ENCODE measurements at regions not wholly inside any gene's neighbourhood (a gene's known extent, or its start where the extent isn't known, plus 50 kb on each side); places are given as distances from the start of the nearest gene placed in this dataset.
A peak's percentile ranks its signal among the peaks of the same experiment; 100 is the strongest.

DNA sequence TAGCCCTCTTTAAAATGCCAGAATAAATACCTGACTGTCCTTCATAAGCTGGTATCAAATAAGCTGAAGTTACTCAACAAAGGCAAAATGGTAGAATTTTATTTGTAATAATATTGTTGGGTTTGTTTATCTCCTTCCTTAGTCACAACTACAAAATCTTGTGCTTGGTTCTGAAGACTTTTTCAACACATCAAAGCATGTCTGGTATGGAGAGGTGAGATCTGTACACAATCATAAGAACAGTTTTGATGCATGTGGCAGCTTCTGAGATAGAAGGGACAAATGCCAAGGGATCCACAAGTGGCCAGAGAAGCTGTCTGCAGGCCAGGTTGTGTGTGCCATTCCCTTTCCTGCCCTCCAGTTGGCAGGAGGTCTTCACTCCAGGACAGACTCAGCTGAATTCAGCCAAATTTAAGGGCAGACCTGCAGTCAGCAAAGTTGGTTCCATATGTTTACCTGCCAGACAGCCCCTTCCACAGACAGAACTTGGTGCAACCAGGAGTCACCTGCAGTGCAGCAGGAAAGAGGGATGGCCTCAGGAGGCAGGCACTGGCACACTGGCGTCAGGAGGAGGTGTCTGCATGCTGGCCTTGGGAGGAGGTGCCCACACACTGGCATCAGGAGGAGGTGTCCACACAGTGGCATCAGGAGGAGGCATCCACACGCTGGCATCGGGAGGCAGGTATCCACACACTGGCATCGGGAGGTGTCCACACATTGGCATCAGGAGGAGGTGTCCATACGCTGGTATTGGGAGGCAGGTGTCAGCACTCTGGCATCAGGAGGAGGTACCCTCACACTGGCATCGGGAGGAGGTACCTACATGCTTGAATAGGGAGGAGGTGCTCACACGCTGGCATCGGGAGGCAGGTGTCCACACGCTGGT lies 93.1 kb upstream of the IKZF1 start:
- intact Hi-C loops (cut with DNase I) = no loop called here
- ATAC-seq (no peak), DNase-seq (ENCODE audit: missing footprints) (no peak)

DNA sequence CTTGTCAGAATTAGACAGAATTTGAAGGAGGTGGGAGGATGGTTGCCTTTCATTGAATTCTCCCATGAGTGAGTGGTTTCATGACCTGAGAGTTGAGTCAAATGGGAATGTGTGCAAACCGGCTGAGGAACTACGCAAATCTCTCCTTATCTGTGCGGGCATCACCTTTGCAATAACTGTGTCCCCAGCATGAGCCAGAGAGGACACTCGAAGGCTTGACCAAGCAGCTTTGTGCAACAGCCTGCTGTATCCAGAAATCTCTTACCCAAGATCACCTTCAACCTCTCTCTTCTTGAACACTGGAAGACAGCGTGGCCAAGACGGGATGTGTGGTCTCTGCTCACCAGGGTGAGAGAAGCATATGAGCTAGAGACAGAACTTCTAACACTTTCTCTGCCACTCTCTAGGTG lies 93.8 kb upstream of the IKZF1 start:
- ATAC-seq (no peak), DNase-seq (ENCODE audit: missing footprints) (no peak)
- intact Hi-C loops (cut with DNase I) = no loop called here

GRCh38 chr7:50209461-50210135 lies 94.9 kb upstream of the IKZF1 start:
- intact Hi-C loops (cut with DNase I) = loop anchor here (5.0 kb wide), 2 partner anchors 208 to 953 kb away; no protein-coding TSS in a partner anchor
- DNase-seq (ENCODE audit: missing footprints) (no peak), ATAC-seq (no peak)

DNA sequence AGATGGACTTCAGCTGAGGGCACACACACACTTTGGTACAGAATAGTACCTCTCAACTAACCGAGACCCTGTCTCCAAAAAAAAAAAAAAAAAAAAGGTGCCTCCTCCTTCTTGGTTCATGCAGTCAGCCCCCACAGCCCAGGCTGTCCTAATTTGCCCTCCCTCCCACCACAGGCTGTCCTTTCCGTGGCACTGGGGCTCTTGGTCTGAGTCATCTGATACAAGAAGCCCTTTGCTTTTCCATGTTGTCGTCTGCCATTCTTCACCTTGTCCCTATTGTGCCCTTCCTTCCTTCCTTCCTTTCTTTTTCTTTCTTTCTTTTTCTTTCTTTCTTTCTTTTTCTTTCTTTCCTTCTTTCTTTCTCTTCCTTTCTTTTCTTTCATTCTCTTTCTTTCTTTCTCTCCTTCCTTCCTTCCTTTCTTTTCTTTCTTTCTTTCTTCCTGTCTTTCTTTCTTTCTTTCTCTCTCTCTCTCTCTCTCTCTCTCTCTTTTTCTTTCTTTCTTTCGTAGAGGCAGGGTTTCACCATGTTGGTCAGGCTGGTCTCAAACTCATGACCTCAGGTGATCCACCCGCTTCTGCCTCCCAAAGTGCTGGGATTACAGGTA lies 96.0 kb upstream of the IKZF1 start:
- intact Hi-C loops (cut with DNase I) = loop anchor here (5.0 kb wide), 2 partner anchors 209 to 954 kb away; no protein-coding TSS in a partner anchor
- no peak for ATAC-seq
- no peak for DNase-seq (ENCODE audit: missing footprints)

DNA sequence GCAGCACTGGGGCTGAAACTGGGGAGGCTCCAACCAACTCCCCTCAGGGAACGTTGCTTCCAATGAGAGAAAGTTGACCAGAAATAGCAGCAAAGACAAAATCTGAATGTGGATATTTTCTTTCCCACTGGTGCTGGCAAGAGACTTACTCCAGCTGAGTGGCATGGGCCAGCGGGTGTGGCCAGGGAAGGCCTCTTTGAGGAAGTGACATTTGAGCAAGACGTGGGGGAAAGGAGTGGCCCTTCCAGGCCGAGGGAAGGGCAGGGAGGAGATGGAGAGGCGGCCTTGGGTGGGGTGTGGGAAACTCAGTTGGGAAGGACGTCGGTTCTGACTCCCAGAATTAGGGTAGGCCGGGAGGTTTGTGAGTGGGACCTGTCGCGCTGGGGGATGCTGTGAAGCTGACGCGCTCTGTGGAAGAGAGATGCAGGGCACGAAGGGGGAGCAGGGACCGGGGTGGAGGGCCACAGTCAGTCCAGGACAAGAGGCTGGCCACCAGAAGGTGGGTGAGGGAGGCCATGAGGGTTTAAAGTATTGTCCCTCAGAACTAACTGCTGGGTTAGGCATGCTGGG lies 96.7 kb upstream of the IKZF1 start:
- intact Hi-C loops (cut with DNase I) = loop anchor here (5.0 kb wide), 2 partner anchors 210 to 955 kb away; no protein-coding TSS in a partner anchor
- no peak for ATAC-seq
- DNase-seq (ENCODE audit: missing footprints) = peak; percentile 82

GRCh38 chr7:50207251-50207564 lies 97.3 kb upstream of the IKZF1 start:
- DNase-seq (ENCODE audit: missing footprints) = no peak
- ATAC-seq = no peak
- intact Hi-C loops (cut with DNase I) = loop anchor here (5.0 kb wide), 2 partner anchors 210 to 955 kb away; no protein-coding TSS in a partner anchor

GRCh38 chr7:50206453-50207250 lies 97.9 kb upstream of the IKZF1 start:
- ATAC-seq (no peak), DNase-seq (ENCODE audit: missing footprints) (no peak)
- intact Hi-C loops (cut with DNase I) = loop anchor here (5.0 kb wide), 2 partner anchors 211 to 956 kb away; no protein-coding TSS in a partner anchor

DNA sequence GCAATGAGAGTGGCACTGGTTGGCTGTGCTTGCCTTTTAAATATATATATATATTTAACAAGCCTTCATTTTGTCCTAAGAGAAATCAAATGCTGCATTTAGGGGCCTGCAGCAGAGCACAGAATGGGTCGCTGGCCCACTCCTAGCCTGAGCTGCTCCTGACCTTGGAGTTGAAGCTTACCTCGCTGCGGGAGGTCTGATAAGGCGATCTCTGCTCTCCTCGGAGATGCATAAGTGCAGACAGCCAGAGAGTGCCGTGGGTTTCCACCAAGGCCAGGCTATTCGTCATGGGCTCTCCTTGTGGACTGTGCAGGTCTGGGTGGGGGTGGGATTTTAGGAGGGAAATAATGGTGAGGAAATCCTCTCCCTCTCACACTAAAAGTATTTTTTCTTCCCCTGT lies 99.5 kb upstream of the IKZF1 start:
- DNase-seq (ENCODE audit: missing footprints) (no peak), ATAC-seq (no peak)
- intact Hi-C loops (cut with DNase I) = loop anchor here (5.0 kb wide), 2 partner anchors 212 to 957 kb away; no protein-coding TSS in a partner anchor

DNA sequence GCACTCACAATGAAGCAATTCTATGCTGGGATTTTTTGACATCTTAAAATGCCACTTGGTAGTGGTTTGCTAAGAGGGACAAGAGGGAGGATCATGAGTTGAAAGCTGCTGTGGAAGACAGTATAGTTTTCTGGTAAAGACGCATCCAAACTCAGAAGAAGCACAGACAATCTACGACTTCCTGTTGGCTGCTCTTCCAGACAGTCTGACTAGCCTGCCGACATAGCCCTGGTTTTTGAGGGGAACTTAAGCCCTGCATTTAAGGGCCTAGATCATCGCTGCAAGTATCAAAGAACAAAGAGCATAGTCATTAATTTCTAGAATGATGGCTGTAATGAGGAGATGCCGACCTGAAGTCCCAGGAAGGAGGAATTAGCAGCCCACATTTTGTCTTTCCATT lies 99.9 kb upstream of the IKZF1 start:
- intact Hi-C loops (cut with DNase I) = no loop called here
- DNase-seq (ENCODE audit: missing footprints) = no peak
- ATAC-seq = no peak

GRCh38 chr7:50203521-50203920 lies 101.0 kb upstream of the IKZF1 start:
- intact Hi-C loops (cut with DNase I) = no loop called here
- DNase-seq (ENCODE audit: missing footprints) (no peak), ATAC-seq (no peak)

- intact Hi-C loops (cut with DNase I) = no loop called here
- DNase-seq (ENCODE audit: missing footprints) = no peak
- ATAC-seq = no peak
These were observed 102.4 kb upstream of the IKZF1 start for GRCh38 chr7:50202052-50202555.

DNA sequence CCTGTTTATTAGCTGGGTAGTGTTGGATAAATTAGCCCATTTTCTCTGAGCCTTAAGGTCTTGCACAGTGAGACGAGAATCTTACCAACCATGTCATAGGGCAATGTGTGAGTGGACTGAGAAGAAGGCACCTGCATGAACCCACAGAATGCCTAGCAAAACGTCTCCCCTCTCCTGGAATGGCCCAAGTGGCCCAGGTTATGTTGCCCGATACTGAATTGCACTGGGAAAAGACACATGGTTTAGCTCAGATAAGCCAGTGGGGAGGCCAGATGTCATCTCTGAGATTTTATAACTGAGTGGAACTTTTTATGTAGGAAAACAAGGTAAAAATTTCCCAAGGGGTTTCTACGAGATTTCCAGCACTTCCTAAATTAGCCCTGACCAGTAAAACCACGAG lies 104.7 kb upstream of the IKZF1 start:
- ATAC-seq (no peak), DNase-seq (ENCODE audit: missing footprints) (no peak)
- intact Hi-C loops (cut with DNase I) = no loop called here

- ATAC-seq = no peak
- no peak for DNase-seq (ENCODE audit: missing footprints)
- intact Hi-C loops (cut with DNase I) = no loop called here
These were observed 104.5 kb upstream of the ZPBP start for GRCh38 chr7:50197549-50197948.

- ATAC-seq (no peak), DNase-seq (ENCODE audit: missing footprints) (no peak)
- intact Hi-C loops (cut with DNase I) = no loop called here
These were observed 103.7 kb upstream of the ZPBP start for GRCh38 chr7:50196719-50197118.

DNA sequence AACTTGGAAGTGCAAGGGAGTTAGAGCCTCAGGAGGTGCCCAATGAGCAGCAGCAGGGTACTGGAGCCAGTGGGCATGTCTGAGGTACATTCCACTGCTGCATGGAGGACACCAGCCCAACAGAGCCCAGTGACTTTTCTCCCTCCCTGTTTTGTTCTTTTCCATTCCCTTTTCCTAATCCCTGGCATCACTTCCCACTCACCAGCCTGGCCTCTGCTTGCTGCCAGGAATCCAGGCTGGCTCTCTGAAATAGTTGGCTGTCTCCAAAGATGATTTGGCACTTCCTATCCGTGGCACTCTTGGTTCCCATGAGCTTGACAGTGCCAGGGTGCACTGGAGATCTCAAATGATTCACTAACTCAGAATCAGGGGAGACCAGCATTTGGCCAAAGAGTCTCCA lies 97.7 kb upstream of the ZPBP start:
- ATAC-seq (no peak), DNase-seq (ENCODE audit: missing footprints) (no peak)
- intact Hi-C loops (cut with DNase I) = no loop called here

- DNase-seq (ENCODE audit: missing footprints) (no peak), ATAC-seq (no peak)
- intact Hi-C loops (cut with DNase I) = no loop called here
These were observed 96.3 kb upstream of the ZPBP start for GRCh38 chr7:50189371-50189770.

GRCh38 chr7:50185951-50186682 lies 93.1 kb upstream of the ZPBP start:
- ATAC-seq (peak; percentile 59), DNase-seq (ENCODE audit: missing footprints) (no peak)
- intact Hi-C loops (cut with DNase I) = no loop called here

- ATAC-seq = peak; percentile 46
- intact Hi-C loops (cut with DNase I) = no loop called here
- DNase-seq (ENCODE audit: missing footprints) = peak; percentile 74
These were observed 92.2 kb upstream of the ZPBP start for GRCh38 chr7:50185208-50185607.
